C4-2B (cell line): ENCODE measurements at regions not wholly inside any gene's neighbourhood (a gene's known extent, or its start where the extent isn't known, plus 50 kb on each side); places are given as distances from the start of the nearest gene placed in this dataset.

ENCODE experiments used
- CTCF ChIP-seq: fragments of 450-650 bp; conservative IDR thresholded peaks from 2 replicates; pipeline ENCODE4 v1.5.1; 2017; ENCODE audit warnings: mild to moderate bottlenecking
- ZFX ChIP-seq: fragments of 450-650 bp; IDR thresholded peaks from 2 replicates; pipeline ENCODE4 v1.6.1; 2017

DNA sequence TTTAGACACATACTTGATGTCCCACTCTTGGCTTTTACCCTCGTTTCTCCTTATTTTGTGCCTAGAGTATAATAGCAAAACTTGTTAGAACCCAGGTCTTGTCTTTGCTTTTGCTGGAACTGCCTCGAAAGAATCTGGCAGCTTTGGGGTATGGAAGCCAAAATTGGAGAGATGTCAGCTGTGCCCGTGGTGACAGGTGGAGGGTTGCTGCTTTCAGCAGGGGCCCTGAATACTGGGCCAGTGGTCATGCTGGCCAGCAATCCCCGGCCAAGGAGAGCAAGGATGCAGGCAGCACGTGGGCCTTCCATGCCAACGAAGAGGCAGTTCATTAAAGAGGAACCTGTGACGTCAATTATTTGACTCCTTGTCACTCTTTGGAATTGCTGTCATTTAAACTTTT lies 181.1 kb downstream of the HIPK3 start:
- TF ChIP-seq CTCF (no peak), ZFX (no peak)
